Tibial nerve (tissue), 4 donors: ENCODE measurements at regions not wholly inside any gene's neighbourhood (a gene's known extent, or its start where the extent isn't known, plus 50 kb on each side); places are given as distances from the start of the nearest gene placed in this dataset.

ENCODE experiments used
- DNase-seq, 2 donors: peaks; one replicate each; pipeline ENCODE4 v3.0.0-alpha.2; 2019; ENCODE audit warnings: low spot score in 2 of 2
- H3K27ac ChIP-seq, 4 donors: fragments of 200-600 bp; sonication (generic) in 3 of 4; one replicate each; pipeline ENCODE4 v1.5.1; 2017 to 2019; ENCODE audit warnings: mild to moderate bottlenecking in 1 of 4
- H3K27me3 ChIP-seq, 2 donors: fragments of 200-600 bp; sonication (generic) in 1 of 2; one replicate each; pipeline versions ENCODE4 v1.5.1 to v1.6.0; 2017 to 2019
- H3K36me3 ChIP-seq, 3 donors: fragments of 200-600 bp; sonication (generic); one replicate each; pipeline ENCODE4 v1.5.1; 2018 to 2019
- H3K4me1 ChIP-seq, 4 donors: fragments of 200-600 bp; sonication (generic) in 3 of 4; one replicate each; pipeline ENCODE4 v1.5.1; 2017 to 2019
- H3K4me3 ChIP-seq, 4 donors: fragments of 200-600 bp; sonication (generic) in 3 of 4; one replicate each; pipeline ENCODE4 v1.5.1; 2017 to 2019; ENCODE audit warnings: mild to moderate bottlenecking in 1 of 4, moderate library complexity in 1 of 4
- H3K9me3 ChIP-seq, 4 donors: fragments of 200-600 bp; sonication (generic) in 3 of 4; one replicate each; pipeline ENCODE4 v1.5.1; 2017 to 2019
- EP300 ChIP-seq, 2 donors: sonication (generic); formaldehyde crosslinking; IDR thresholded peaks; one replicate each; pipeline ENCODE4 v1.6.1; 2017; ENCODE audit warnings: antibody characterized with exemption in 2 of 2, mild to moderate bottlenecking in 1 of 2
- POLR2A ChIP-seq, 2 donors: fragments of 450-650 bp; IDR thresholded peaks; one replicate each; pipeline ENCODE4 v1.6.1; 2017; ENCODE audit warnings: antibody characterized with exemption in 2 of 2, mild to moderate bottlenecking in 2 of 2, moderate library complexity in 2 of 2
- WGBS, 2 donors: methylation state at CpG; one replicate each; pipeline ENCODE4 v1.1.5; 2018; 5-methylcytosine and 5-hydroxymethylcytosine counted together
- TF ChIP-seq, protein P1 (sequence below), 5 experiments: fragments of 200-600 bp in 3 of 5; fragments of 450-650 bp in 2 of 5; sonication (generic) in 3 of 5; IDR thresholded peaks; one replicate each; pipeline ENCODE4 v1.5.1; 2016 to 2019; ENCODE audit warnings: antibody characterized with exemption in 5 of 5, mild to moderate bottlenecking in 3 of 5, moderate library complexity in 2 of 5

- no peak for DNase-seq
- no peaks in the 10 kb centered on the region for H3K27me3 ChIP-seq
- no peak overlapping the region for H3K27ac ChIP-seq
- no peak overlapping the region for H3K4me3 ChIP-seq
- no peak for TF ChIP-seq EP300 (IDR thresholded peaks at IDR 0.05)
- no peak for TF ChIP-seq POLR2A (IDR thresholded peaks at IDR 0.05)
- TF ChIP-seq, protein P1, sequence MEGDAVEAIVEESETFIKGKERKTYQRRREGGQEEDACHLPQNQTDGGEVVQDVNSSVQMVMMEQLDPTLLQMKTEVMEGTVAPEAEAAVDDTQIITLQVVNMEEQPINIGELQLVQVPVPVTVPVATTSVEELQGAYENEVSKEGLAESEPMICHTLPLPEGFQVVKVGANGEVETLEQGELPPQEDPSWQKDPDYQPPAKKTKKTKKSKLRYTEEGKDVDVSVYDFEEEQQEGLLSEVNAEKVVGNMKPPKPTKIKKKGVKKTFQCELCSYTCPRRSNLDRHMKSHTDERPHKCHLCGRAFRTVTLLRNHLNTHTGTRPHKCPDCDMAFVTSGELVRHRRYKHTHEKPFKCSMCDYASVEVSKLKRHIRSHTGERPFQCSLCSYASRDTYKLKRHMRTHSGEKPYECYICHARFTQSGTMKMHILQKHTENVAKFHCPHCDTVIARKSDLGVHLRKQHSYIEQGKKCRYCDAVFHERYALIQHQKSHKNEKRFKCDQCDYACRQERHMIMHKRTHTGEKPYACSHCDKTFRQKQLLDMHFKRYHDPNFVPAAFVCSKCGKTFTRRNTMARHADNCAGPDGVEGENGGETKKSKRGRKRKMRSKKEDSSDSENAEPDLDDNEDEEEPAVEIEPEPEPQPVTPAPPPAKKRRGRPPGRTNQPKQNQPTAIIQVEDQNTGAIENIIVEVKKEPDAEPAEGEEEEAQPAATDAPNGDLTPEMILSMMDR (IDR thresholded peaks at IDR 0.05): no peak
- no peaks in the 10 kb centered on the region for H3K36me3 ChIP-seq
- no peaks in the 10 kb centered on the region for H3K4me1 ChIP-seq
- no peaks in the 10 kb centered on the region for H3K9me3 ChIP-seq
- WGBS, 2 donors: 85 to 89% methylated on average over 3 of the region's 3 CpGs
Observed at GRCh38 chr16:51752438-51752995, 601.4 kb upstream of the SALL1 start.

GRCh38 chr16:51747329-51747728 is 596.3 kb upstream of the SALL1 start:
- no peak overlapping the region for H3K4me3 ChIP-seq
- no peaks in the 10 kb centered on the region for H3K4me1 ChIP-seq
- TF ChIP-seq EP300 (IDR thresholded peaks at IDR 0.05): no peak
- 83 to 86% methylated on average over 4 of the region's 4 CpGs for WGBS, 2 donors
- H3K27ac ChIP-seq: no peak overlapping the region
- no peak for DNase-seq
- H3K9me3 ChIP-seq: no peaks in the 10 kb centered on the region
- no peaks in the 10 kb centered on the region for H3K27me3 ChIP-seq
- no peaks in the 10 kb centered on the region for H3K36me3 ChIP-seq

DNA sequence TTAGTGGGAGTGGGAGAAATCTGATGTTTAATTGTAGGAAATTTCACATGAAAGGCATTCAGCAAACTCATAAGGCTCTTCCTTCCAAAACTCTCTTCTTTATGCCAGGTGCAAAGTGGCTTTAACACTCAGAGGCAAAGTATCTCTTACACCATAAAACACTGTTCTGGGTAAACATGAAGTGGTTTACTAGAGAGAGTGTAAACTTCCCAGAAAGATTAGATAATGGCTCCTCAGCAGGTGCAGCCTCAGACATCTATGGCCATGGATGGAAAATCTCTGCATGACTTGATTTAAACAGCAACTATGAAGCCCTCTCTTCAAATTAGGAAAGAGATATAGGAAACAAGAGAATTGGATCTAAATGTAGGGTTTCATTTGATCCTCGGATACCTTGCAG is 583.1 kb upstream of the SALL1 start:
- no peak for DNase-seq
- no peak for TF ChIP-seq POLR2A (IDR thresholded peaks at IDR 0.05)
- TF ChIP-seq, protein P1 (IDR thresholded peaks at IDR 0.05): no peak
- no peaks in the 10 kb centered on the region for H3K27me3 ChIP-seq
- 52 to 61% methylated on average over 1 of the region's 1 CpG for WGBS, 2 donors
- no peak overlapping the region for H3K4me3 ChIP-seq
- H3K9me3 ChIP-seq: no peaks in the 10 kb centered on the region
- no peaks in the 10 kb centered on the region for H3K36me3 ChIP-seq
- H3K4me1 ChIP-seq: no peaks in the 10 kb centered on the region
- H3K27ac ChIP-seq: no peak overlapping the region

DNA sequence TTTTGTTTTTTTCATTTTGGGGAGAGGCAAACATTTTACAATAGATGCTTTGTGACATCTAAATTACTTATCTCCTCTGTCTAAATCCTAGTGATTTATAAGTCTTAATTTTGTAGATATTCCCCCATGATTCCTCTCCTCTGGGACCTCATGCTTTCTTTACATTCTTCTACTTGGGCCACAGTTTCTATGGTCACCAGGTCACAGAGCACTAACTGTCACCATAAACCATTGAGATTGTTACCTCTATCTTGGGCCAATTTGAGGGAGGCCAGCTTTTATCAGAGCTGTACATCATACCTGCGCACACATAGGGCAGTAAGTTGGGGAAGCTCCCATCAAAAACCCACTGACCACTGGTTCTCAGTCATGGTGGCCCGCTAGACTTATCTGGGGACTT is 582.1 kb upstream of the SALL1 start:
- 93 to 94% methylated on average over 2 of the region's 2 CpGs for WGBS, 2 donors
- no peaks in the 10 kb centered on the region for H3K27me3 ChIP-seq
- no peak overlapping the region for H3K4me3 ChIP-seq
- no peaks in the 10 kb centered on the region for H3K36me3 ChIP-seq
- H3K9me3 ChIP-seq: no peaks in the 10 kb centered on the region
- no peaks in the 10 kb centered on the region for H3K4me1 ChIP-seq
- no peak for DNase-seq
- TF ChIP-seq, protein P1 (IDR thresholded peaks at IDR 0.05): no peak
- TF ChIP-seq POLR2A (IDR thresholded peaks at IDR 0.05): no peak
- H3K27ac ChIP-seq: no peak overlapping the region

DNA sequence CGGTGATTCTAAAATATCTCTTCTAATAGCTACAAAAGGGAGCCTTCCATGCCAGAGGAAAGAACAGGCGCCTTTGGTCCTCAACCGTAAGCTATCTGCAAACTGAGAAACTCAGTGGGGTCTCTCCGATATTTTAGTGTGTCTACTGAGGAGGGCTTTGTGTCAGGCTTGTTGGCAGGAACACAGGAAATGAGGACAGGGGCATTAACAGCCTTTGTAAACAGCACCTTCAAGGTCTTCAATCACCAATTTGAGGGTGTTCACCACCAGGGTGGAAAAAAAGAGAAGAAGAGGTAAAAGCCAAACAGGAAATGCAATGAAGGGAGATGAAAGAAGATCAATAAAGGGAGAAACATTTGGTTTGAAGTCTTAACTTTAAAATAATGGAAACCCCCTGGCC is 580.1 kb upstream of the SALL1 start:
- no peaks in the 10 kb centered on the region for H3K4me1 ChIP-seq
- H3K27ac ChIP-seq: no peak overlapping the region
- no peak for TF ChIP-seq POLR2A (IDR thresholded peaks at IDR 0.05)
- TF ChIP-seq EP300 (IDR thresholded peaks at IDR 0.05): no peak
- TF ChIP-seq, protein P1 (IDR thresholded peaks at IDR 0.05): no peak
- WGBS, 2 donors: 27 to 37% methylated on average over 4 of the region's 4 CpGs
- DNase-seq: no peak
- H3K36me3 ChIP-seq: no peaks in the 10 kb centered on the region
- H3K27me3 ChIP-seq: no peaks in the 10 kb centered on the region
- peaks cover 0 to 6% (median 1%) of the 10 kb centered on the region in 4 donors for H3K9me3 ChIP-seq
- H3K4me3 ChIP-seq: no peak overlapping the region
